Mucosa of rectum (tissue), 2 donors: ENCODE measurements at regions not wholly inside any gene's neighbourhood (a gene's known extent, or its start where the extent isn't known, plus 50 kb on each side); places are given as distances from the start of the nearest gene placed in this dataset.

Source experiments
- H3K27ac ChIP-seq, 2 donors: one replicate each; pipeline ENCODE4 v1.7.0; 2013; ENCODE audit warnings: inconsistent platforms in 2 of 2, low read depth in 2 of 2, low read length in 2 of 2
- H3K27me3 ChIP-seq, 2 donors: one replicate each; pipeline ENCODE4 v1.7.0; 2013; ENCODE audit warnings: low read length in 2 of 2; ENCODE audit not compliant: control insufficient read depth in 2 of 2, insufficient read depth in 2 of 2
- H3K36me3 ChIP-seq, 2 donors: one replicate each; pipeline ENCODE4 v1.7.0; 2013; ENCODE audit warnings: low read length in 2 of 2; ENCODE audit not compliant: control insufficient read depth in 2 of 2, insufficient read depth in 2 of 2
- H3K4me1 ChIP-seq, 2 donors: one replicate each; pipeline ENCODE4 v1.7.0; 2013; ENCODE audit warnings: low read length in 2 of 2, mild to moderate bottlenecking in 1 of 2; ENCODE audit not compliant: control insufficient read depth in 2 of 2, insufficient read depth in 2 of 2
- H3K4me3 ChIP-seq, 2 donors: one replicate each; pipeline ENCODE4 v1.7.0; 2013; ENCODE audit warnings: low read length in 2 of 2
- H3K9ac ChIP-seq, 2 donors: one replicate each; pipeline ENCODE4 v1.7.0; 2013; ENCODE audit warnings: low read length in 2 of 2, low read depth in 1 of 2, mild to moderate bottlenecking in 1 of 2
- H3K9me3 ChIP-seq, 2 donors: one replicate each; pipeline ENCODE4 v1.7.0; 2013; ENCODE audit warnings: low read length in 2 of 2; ENCODE audit not compliant: control insufficient read depth in 2 of 2
- donor health status: healthy.
- donor health status: Normal muscosa, but diverticular disease.

- Histone ChIP-seq H3K9ac (no peak overlapping the region), H3K4me1 (no peaks in the 10 kb centered on the region), H3K36me3 (no peaks in the 10 kb centered on the region), H3K4me3 (no peak overlapping the region), H3K9me3 (no peaks in the 10 kb centered on the region), H3K27me3 (no peaks in the 10 kb centered on the region), H3K27ac (no peak overlapping the region)
Observed at GRCh38 chr5:68983043-68983442, 110.8 kb upstream of the SLC30A5 start.

- Histone ChIP-seq H3K4me1 (no peaks in the 10 kb centered on the region), H3K9ac (no peak overlapping the region), H3K27ac (no peak overlapping the region), H3K27me3 (no peaks in the 10 kb centered on the region), H3K36me3 (no peaks in the 10 kb centered on the region), H3K9me3 (no peaks in the 10 kb centered on the region), H3K4me3 (no peak overlapping the region)
Observed at GRCh38 chr5:68983959-68984358, 109.9 kb upstream of the SLC30A5 start.

GRCh38 chr5:68991279-68992084, 102.3 kb upstream of the SLC30A5 start:
- H3K9ac ChIP-seq: no peak overlapping the region
- H3K4me1 ChIP-seq: no peaks in the 10 kb centered on the region
- H3K27ac ChIP-seq: no peak overlapping the region
- no peaks in the 10 kb centered on the region for H3K9me3 ChIP-seq
- H3K27me3 ChIP-seq: no peaks in the 10 kb centered on the region
- H3K36me3 ChIP-seq: no peaks in the 10 kb centered on the region
- H3K4me3 ChIP-seq: no peak overlapping the region

- no peak overlapping the region for H3K27ac ChIP-seq
- H3K27me3 ChIP-seq: no peaks in the 10 kb centered on the region
- H3K9me3 ChIP-seq: no peaks in the 10 kb centered on the region
- no peaks in the 10 kb centered on the region for H3K36me3 ChIP-seq
- no peaks in the 10 kb centered on the region for H3K4me1 ChIP-seq
- no peak overlapping the region for H3K4me3 ChIP-seq
- H3K9ac ChIP-seq: no peak overlapping the region
Observed at GRCh38 chr5:68994645-68995044, 99.2 kb upstream of the SLC30A5 start.

- no peaks in the 10 kb centered on the region for H3K36me3 ChIP-seq
- no peaks in the 10 kb centered on the region for H3K9me3 ChIP-seq
- H3K4me3 ChIP-seq: no peak overlapping the region
- H3K9ac ChIP-seq: no peak overlapping the region
- H3K4me1 ChIP-seq: no peaks in the 10 kb centered on the region
- no peak overlapping the region for H3K27ac ChIP-seq
- no peaks in the 10 kb centered on the region for H3K27me3 ChIP-seq
Observed at GRCh38 chr5:68995845-68996545, 97.8 kb upstream of the SLC30A5 start.

GRCh38 chr5:68999181-68999580, 94.6 kb upstream of the SLC30A5 start:
- no peaks in the 10 kb centered on the region for H3K9me3 ChIP-seq
- H3K27me3 ChIP-seq: no peaks in the 10 kb centered on the region
- no peaks in the 10 kb centered on the region for H3K36me3 ChIP-seq
- H3K9ac ChIP-seq: no peak overlapping the region
- H3K4me3 ChIP-seq: no peak overlapping the region
- no peaks in the 10 kb centered on the region for H3K4me1 ChIP-seq
- no peak overlapping the region for H3K27ac ChIP-seq

- no peak overlapping the region for H3K9ac ChIP-seq
- H3K36me3 ChIP-seq: no peaks in the 10 kb centered on the region
- H3K9me3 ChIP-seq: no peaks in the 10 kb centered on the region
- H3K4me1 ChIP-seq: no peaks in the 10 kb centered on the region
- no peaks in the 10 kb centered on the region for H3K27me3 ChIP-seq
- H3K4me3 ChIP-seq: no peak overlapping the region
- no peak overlapping the region for H3K27ac ChIP-seq
Observed at GRCh38 chr5:69000216-69000919, 93.4 kb upstream of the SLC30A5 start.

- no peak overlapping the region for H3K27ac ChIP-seq
Observed at GRCh38 chr5:69000949-69001348, 92.9 kb upstream of the SLC30A5 start.

GRCh38 chr5:69001627-69002026, 92.2 kb upstream of the SLC30A5 start:
- Histone ChIP-seq H3K9ac (no peak overlapping the region), H3K27me3 (no peaks in the 10 kb centered on the region), H3K9me3 (no peaks in the 10 kb centered on the region), H3K27ac (no peak overlapping the region), H3K4me3 (no peak overlapping the region), H3K36me3 (no peaks in the 10 kb centered on the region), H3K4me1 (no peaks in the 10 kb centered on the region)

More at GRCh38 chr5:69000949-69001348, 92.9 kb upstream of the SLC30A5 start:
- H3K27me3 ChIP-seq: no peaks in the 10 kb centered on the region
- H3K4me3 ChIP-seq: no peak overlapping the region
- no peak overlapping the region for H3K9ac ChIP-seq
- H3K4me1 ChIP-seq: no peaks in the 10 kb centered on the region
- no peaks in the 10 kb centered on the region for H3K9me3 ChIP-seq
- H3K36me3 ChIP-seq: no peaks in the 10 kb centered on the region

- Histone ChIP-seq H3K27ac (no peak overlapping the region), H3K27me3 (no peaks in the 10 kb centered on the region), H3K4me1 (no peaks in the 10 kb centered on the region), H3K9me3 (no peaks in the 10 kb centered on the region), H3K9ac (no peak overlapping the region), H3K36me3 (no peaks in the 10 kb centered on the region), H3K4me3 (no peak overlapping the region)
Observed at GRCh38 chr5:69004127-69004526, 89.7 kb upstream of the SLC30A5 start.
